Left forelimb (tissue), 1 donor: ENCODE measurements at regions not wholly inside any gene's neighbourhood (a gene's known extent, or its start where the extent isn't known, plus 50 kb on each side); places are given as distances from the start of the nearest gene placed in this dataset.

Experiments
- DNase-seq: peaks from one replicate; pipeline ENCODE4 v3.0.0-alpha.2; 2018; ENCODE audit warnings: low spot score

DNA sequence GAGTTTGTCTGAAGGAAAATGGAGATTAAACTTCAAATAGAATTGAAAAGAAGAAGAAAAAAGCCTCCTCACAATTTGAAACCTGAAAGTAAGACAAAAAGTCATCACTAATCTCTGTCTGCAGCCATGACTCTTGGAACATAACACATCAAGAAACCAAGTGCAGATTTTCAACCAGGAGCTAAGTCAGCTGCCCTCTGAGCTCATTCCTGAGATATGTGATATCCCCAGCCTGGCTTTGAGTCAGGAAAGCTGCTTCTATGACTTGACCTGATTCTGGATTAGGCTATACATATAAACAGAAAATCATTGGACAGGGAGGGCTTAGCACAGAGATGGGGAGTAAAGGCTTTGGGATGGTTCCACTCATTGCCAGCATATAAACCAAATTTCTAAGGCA lies 891.4 kb downstream of the TFAP2A start:
- DNase-seq, result no peak

DNA sequence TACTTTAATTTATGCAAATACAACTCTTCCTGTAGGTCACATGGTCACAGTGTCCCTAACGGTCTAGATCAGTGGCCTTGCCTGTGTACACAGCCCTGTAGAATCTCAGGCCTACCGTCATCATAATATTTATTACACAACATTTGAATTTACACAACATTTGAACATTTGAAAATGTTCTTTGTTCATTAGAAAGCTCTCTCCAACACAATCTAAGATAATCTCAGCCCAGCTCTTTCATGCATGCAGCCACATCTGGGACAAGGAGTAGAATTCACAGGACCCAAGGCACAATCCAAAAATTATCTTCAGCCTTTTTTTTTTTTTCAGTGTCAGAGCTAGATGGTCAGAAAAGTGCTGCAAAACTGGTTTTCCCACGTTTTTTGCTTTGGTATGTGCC lies 892.8 kb downstream of the TFAP2A start:
- no peak for DNase-seq

DNA sequence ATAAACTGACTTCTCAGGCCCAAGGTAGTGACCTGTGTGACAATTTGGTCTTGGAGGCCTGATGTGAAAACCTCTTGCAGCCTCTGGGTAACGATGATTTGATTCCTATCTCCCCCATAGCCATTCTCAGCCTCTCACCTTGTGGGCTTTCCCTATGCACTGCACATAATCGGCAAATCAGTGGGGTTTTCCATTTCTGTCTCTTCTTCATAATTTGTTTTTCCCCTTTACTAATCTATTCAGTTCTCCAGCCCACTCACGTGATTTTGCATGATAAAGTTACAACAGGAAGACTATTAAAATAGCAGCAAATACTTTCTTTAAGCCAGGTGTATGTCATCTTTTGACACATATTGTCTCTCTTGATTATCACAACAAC lies 893.7 kb downstream of the TFAP2A start:
- no peak for DNase-seq

DNA sequence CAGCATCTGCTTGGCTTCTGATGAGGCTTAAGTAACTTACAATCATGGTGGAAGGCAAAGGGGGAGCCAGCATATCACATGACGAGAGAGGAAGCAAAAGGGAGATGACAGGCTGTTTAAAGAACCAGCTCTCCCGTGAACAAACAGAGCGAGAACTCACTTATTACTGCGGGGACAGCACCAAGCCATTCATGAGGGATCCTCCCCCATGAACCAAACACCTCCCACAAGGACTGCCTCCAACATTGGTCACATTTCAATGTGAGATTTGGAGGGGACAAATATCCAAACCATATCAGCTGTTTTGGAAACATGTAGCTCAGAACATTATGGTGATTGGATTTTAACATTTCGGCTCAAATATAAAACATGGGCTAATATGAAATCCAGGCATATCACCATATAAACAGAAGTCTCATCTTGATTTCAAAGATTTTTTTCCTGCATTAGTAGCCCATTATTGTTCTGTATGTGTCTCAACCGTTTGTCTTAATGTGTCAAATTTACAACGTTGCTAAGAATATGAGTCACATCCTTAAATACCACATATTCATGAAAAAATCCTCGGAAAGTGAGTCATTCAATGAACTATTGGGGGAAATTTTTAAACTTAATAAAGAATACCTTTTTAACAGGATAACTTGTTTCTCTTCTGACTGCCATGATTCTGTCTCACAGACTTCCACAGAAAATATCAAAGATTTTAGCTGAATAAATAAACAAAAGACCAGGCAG lies 894.3 kb downstream of the TFAP2A start:
- DNase-seq, result no peak

DNA sequence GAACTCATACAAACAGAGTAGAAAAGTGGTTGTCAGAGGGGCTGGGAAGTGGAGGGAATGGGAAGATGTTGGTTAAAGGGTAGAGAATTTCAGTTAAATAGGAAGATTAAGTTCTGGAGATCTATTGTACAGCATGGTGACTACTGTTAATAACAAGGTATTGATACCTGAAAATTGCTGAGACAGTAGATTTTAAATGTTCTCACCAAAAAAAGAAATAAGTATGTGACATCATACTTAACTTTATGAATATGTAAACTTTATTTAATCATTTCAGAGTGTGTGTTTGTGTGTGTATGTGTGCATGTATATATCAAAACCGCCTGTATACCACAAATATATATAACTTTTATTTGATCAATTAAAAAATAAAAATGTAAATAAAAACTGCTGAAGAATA lies 896.4 kb downstream of the TFAP2A start:
- no peak for DNase-seq

DNA sequence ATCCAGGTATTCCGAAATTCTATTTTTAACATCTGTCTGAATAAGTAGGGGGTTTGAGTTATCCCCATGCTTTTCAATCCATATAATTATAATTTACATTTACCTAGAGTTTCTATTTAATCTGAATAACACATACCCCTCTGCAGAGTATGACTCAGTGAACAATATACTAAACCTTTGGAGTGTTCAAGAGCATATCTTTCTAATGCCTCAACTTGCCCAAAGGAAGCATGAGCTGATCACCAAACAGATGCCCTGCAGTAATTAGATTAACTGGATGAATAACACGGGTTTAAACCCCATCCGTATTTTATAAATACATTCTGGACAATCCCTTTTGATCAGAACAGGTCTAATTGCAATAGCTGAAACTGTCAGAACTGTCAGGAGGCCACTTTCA lies 897.1 kb downstream of the TFAP2A start:
- no peak for DNase-seq

DNA sequence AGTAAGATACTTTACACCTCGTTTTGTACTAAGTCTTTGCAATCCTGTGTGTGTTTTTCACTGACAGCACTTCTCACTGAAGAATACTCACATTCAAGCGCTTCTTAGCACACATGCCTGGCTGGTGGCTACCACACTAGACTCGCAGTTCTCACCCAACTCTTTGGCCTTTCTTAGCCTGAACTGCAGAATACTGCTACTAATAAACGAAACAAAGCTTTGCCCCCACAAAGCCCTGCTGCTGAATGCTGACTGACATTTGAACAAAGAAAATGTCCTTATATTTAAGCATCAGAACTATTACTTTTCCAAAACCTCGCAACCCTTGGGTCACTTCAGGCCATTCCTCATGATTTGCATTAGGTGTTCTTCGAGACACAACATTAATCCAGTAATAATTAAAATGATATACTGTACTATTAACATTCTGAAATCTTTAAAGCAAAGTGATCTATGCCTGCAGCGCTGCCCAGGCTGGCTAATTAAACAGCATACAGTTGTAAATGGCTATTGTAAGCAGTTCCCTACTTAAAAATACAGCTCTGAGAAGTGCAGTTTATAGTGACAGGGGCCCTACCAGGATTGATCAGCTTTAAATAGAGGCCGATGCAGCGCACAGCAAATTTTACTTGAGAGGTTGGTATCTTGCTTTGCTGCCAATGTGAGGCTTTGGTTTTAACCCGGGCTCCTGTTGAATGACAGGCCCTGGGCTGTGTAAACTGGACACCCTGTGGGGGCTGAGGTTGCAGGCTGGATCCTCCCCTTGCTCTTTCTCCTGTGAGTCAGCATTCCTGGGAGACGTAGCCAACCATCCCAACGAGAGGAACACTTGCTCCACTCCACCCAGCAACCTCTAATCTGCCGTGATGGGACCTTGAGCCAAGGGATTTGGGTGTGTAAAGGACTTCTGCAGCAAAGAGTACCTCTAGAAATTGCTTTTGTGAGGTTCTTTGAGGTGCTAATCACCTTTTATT lies 899.0 kb downstream of the TFAP2A start:
- no peak for DNase-seq

DNA sequence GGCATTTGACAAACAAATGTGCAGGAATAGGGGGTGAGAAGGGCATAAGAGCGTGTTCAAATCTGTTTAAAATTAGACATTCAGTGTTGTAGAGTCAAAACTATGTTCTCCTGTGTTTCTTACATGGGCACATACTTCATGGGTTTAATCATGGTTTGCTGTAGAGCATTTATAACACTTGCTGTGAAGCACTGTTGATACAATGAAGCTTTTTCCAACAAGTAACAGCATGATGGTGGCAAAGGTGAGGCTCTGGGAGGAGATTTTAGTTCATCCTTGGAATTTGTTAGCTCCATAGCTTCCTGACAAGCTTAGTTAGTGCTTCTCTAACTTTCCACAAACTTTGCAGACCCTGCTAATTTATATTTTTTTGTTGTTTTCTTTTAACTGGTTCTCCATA lies 900.7 kb downstream of the TFAP2A start:
- DNase-seq, result no peak

GRCh38 chr6:9511157-9511556 lies 903.7 kb downstream of the TFAP2A start:
- no peak for DNase-seq

GRCh38 chr6:9507136-9507895 lies 907.6 kb downstream of the TFAP2A start:
- no peak for DNase-seq

DNA sequence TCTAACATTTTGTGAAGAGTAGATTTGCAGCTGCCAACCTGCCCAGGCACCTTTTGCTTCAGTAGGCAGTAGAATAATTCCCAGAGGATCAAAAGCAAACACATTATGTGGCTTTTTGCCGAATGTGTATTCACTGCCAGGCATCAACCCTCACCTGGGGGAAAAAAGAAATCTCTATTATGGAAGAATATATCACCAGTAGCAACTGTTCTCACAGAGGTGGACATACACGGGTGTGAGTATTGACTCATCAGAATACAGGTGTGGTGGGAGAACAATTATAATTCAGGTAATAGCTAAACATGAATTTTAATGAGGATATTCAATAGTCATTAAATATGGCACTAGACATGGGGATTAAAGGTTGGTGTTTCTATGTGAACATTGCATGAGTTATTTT lies 910.7 kb downstream of the TFAP2A start:
- no peak for DNase-seq

DNA sequence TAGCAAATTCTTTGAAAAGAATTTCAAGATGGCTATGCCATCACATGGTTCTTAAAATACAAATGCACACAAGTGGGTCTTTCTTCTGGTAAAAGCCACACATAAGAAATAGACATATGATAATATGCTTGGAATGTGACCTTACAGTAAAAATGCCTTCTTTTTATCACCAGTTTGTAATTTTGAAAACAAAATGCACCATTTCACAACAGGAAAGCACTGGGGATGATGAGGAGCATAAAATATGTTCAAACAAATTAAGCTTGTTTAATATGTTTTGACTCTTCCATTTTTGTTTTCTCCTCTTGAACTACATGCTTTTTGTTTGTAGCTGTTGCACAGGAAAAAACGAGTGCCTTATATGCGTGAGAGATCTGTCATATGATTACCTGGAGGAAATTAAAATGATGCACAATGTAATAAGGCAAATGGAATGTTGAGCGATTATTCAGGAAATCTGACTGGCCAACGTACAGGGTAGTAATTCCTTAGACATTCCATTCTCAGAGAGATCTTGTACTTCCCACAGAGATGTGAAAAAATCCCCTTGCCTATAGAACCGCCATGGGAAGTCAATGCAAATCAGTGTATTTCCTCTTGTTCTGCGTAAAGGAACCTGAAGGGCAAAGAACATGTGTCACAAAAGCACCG lies 911.6 kb downstream of the TFAP2A start:
- no peak for DNase-seq

DNA sequence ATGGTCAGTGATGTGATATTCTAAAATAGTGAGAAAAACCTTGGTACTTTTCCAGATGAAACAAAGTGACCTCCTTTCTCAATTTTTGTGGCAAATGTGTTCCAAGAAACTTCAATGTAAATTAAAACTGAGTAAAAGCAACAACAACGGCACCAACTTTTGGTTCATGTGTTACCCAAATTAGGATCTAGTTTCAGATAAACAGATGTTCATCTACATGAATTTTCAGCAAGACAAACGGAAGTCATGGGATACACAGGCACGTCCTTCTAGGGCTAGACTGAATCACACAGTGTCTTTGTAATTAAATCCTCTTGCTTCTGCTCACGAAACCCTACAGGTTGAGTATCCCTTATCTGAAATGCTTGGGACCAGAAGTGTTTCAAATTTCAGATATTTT lies 915.2 kb downstream of the TFAP2A start:
- no peak for DNase-seq

DNA sequence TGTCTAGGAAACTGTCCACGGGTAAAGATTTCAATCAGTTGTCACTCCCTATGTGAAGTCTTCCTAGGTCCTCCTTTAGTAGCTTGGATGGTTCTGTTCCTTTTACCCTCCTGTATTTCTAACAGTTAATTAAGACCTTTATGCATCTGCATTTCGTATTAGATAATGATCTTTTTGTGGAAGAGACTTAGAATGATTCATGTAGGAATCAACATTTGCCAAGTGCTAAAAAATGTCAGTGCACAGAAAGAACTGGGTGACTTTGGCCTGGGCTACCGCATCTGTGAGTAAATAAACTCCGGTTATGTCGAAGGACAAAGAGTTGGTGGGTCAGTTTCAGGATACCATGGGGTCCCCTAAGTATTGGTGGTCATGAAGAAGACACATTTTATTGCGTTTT lies 918.0 kb downstream of the TFAP2A start:
- DNase-seq, result no peak

- no peak for DNase-seq
Measured at GRCh38 chr6:9494864-9495263, 920.0 kb downstream of the TFAP2A start.

- DNase-seq, result no peak
Measured at GRCh38 chr6:9492790-9493189, 922.1 kb downstream of the TFAP2A start.

- no peak for DNase-seq
Measured at GRCh38 chr6:9487128-9487527, 927.7 kb downstream of the TFAP2A start.

- DNase-seq, result no peak
Measured at GRCh38 chr6:9485992-9486391, 928.9 kb downstream of the TFAP2A start.

GRCh38 chr6:9484686-9485085 lies 930.2 kb downstream of the TFAP2A start:
- DNase-seq, result no peak

DNA sequence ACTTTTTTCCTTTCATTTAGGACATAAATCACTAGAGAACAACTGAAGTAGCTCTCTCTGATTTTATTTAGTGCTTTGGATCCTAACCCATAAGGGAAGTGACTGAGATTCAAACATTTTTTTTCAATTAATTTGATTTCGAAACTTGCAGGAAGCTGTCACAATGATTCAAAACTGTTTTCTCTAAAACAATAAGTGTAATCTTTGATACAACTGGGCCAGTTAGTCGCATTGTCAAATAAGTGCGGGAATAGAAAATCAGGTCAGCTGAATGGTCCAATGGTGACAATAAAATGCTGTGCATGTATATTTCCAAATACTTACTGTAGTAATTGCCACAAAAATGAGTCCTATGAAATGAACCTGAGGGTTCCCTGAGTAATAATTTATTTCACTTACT lies 930.8 kb downstream of the TFAP2A start:
- DNase-seq, result no peak

DNA sequence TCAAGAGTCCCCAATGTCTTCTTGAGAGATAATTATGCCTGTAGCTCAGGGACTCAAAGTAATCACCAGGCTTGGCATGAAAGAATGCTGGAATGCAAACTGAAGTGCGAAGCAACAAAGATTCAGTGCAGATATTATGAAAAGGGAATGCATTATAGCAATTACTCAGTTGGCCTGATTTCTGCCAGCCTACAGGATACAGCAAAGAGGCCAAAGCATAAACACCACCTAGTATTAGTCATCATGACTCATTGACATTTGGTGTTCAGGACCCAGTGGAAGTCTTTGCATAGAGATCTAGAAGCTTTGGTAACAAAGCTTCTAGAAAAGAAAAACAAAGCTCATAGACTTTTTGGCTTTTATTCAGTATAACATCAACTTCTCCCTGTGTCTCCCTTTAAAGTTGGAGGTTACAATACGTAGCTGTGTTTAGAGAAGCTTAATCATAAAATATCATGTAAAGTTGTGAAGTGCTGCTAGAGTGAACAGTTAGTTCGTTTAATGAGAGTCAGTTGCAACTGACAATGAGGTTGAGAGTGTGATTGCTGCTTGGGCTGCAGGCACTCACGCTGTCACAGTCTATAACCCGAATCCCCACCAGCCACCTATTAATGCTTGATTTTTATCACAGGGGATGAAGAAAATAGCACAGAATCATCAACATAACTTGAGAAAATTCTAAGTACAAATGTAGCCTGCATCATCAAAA lies 932.7 kb downstream of the TFAP2A start:
- DNase-seq, result no peak
